ENCODE measurements at regions not wholly inside any gene's neighbourhood (a gene's known extent, or its start where the extent isn't known, plus 50 kb on each side); places are given as distances from the start of the nearest gene placed in this dataset.

DNA sequence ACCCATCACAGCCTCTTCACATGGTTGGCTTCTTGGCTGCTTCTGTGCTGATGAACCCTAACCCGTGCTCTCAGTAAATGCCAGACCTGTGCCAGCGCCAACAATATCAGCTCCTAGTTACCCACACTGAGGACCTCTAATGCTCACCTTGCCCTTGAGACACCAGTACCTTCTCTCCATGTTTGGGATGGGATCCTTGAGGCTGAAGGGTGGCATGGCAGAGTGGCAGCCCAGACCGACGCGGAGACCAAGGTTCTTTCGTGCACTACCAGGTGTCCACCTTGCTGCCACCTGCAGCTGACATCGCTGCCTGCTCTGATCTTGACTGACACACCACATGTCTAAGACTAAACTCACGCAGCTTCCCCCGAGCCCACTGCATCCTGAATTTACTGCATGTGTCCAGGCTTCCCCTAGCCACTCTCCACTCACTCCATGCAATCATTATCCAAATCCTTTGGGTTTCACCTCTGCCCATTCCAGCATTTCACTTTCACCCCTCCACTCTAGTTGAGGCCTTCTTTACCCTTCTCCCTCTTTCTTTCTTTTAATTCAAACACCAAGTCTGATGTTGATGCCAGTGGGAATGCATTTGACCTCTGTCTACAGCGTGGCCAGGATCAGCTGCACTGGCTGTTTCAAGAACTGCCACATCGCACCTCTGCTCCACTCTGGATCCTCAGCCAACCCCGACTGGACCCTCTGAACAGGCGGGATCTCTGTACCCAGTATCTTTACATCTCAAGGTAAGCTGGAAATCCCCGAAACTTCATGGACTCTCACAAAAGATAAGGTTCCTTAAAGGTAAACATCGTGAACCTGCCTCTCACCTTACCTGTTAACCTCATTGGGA, 294.9 kb downstream of the GLRX3 start:
- DNase-seq (ENCODE audit: low read depth), result no peak

DNA sequence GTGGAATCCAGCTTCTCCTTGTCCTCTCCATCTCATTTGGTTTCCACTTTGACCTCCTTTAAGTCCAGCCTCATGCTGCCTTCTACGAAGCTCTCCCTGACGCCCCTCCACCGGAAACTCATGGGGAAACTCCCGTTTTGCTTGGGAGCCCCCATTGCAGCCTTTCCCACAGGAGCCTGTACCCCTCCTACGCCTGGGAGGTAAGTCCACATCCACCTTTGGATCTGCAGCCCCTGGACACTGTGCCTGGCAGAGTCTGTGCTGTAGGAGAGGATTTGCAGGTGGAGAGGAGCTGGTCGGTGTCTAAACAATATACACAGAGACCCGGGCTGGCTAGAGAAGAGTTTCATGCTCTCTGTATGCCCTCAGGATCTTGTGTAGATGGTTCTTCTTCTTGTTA, 296.1 kb downstream of the GLRX3 start:
- no peak for DNase-seq (ENCODE audit: low read depth)

DNA sequence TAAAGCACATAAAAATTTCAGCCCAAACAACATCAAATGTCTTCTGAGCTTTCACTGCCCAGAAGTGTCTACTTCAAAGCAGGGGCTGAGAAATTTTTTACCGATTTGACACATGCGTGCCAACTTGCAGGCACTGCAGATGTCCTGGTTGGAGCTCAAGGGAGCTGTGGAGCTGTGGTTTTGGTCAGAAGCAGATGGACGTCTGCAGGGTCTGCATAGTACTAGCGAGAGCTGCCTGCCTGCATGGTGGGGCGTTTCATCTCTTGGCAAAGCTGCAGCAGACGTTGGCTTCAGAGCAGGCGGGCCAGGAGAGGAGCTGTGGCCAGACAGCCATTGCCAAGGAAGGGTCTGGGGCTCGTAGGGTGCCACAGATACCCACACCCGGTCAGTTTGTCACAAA, 296.7 kb downstream of the GLRX3 start:
- no peak for DNase-seq (ENCODE audit: low read depth)

DNA sequence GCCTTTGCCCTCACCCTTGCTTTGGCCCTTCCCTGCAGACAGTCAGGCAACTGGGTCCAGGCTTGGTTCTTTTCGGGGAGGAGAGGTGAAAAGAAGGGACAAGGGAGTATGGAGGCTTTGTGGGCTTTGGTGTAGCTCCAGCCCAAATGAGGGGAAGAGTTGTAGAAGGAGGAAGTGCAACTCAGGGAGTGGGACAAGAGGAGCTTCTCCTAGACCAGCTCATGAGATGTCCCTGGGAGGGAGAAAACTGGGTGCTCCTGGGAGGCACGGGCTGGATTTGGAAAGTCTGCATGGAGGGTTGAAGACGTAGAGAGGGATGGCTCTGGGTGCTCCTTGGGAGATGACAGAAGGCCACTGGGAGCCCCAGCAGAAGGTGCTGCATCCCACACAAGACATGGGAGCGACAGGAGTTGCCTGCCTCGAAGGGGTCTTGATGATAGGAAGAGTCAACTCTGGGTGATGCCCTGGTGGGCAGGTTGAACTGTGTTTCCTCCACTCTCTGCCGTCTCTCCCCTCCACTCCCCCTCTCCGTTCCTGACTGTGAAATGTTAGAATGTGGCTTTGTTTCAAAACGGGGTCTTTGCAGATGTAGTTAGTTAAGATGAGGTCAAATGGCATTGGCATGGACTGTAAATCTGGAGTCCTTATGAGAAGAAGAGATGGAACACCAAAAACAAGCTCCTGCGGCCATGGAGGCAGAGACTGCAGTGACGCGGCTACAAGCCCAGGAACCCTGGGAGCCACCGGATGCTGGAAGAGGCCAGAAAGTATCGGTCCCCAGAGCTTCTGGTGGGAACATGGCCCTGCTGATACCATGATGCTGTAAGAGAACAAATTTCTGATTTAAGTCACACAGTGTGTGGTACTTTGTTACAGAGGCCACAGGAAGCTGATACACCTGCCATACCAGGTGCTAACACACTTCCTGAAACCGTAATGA, 298.5 kb downstream of the GLRX3 start:
- DNase-seq (ENCODE audit: low read depth), result no peak

DNA sequence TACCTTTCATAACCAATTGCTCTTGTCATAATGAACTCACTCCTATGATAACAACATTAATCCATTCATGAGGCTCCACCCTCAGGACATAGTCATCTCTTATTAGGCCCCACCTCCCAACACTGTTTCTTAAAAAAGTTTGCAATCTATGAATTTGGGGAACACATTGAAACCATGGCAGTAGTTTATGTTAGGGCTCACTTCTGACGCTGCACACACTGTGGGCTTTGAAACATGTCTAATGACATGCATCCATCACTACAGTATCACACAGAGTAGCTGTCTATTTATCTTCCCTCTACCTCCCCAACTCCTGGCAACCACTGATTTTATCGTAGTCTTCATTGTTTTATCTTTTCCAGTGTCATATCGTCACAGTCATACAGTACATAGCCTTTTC, 299.8 kb downstream of the GLRX3 start:
- no peak for DNase-seq (ENCODE audit: low read depth)

DNA sequence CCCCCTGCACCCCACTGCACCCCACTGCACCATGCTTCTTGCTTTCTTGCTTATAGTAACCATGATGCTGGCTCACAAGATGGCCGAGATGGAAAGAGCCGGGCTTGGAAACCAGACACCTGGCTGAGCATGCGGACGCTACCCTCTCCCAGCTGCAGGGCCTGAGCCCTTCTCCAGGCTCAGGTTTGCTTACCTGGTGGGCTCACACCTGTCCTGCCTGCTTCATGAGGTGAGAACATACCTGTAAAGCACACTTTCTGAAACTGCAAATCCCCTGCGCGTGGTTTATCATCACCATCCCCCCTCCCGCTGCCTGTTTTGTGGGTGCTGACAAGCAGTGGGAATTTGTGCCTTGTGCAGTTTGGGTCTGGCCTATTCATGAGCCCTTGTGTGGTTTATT, 302.7 kb downstream of the GLRX3 start:
- DNase-seq (ENCODE audit: low read depth), result no peak

DNA sequence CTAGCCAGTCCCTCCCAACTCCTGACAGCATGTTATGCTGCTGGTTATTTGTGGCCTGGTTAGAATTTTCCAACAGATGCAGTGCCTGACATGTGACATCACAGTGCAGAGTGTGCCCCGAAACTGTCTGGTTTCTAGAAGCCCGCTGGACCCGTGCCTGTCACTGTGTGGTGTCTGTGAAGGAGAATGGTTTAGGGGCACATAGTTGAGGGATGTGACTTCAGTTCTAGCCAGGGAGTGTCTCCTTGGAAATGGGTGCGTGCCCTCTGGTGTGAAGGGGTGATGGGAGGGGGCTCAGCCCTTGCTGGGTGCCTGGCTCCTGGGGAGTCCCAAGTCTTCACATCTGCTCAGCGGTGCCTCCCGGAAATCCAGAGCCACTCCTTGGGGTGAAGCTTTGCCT, 303.6 kb downstream of the GLRX3 start:
- DNase-seq (ENCODE audit: low read depth), result no peak

DNA sequence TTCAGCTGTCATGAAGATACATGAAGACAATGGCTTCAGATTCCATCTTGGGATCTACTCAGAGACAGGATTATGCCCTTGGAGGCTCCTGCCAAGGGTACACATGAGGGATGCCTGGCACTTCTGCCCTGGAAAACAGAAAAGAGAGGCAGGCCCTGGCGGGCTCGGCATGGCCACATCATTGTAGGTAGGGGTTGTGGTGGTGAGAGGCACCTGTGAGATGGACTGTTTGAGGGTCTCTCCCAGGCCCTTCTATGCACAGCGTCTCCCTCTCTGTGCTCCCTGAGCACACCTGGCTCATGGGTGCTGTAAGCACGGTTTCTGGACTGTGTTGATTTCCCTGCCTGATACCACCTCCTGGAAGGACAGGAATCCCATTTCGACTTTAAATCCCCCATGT, 304.3 kb downstream of the GLRX3 start:
- DNase-seq (ENCODE audit: low read depth), result no peak

DNA sequence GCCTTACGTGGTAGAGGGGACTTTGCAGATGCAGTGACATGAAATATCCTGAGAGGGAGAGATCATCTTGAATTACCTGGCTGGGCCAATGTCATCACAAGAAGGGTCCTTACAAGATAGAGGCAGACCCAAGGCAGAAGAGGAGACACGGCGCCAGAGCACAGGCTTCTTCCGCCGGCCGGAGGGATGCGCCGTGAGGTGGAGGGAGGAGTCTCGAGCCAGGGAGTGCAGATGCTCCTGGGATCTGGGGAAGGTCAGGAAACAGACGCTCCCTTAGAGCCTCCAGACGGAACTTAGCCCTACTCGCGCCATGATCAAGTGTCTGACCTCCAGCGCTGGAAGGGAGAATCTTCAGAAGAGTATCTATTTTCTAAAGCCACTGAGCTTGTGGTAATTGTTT, 304.8 kb downstream of the GLRX3 start:
- no peak for DNase-seq (ENCODE audit: low read depth)

DNA sequence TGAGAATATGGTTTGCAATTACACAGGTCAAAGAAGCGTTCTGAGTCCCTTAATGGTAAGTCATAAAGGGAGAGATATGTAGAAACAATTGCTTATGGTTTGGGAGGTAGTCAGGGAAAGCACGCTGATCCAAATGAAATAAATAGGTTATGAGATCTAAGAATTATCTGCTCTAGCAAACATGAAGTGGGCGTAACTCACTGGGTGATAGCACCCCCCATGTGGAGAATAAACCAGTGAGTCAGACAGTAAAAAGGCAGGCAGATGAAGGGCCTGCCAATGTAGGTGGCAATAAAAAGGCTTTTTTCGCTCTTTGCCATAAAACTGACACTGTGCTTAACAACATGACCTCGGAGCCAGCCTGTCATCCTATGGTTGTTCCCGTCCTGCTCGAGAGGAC, 306.9 kb downstream of the GLRX3 start:
- no peak for DNase-seq (ENCODE audit: low read depth)

DNA sequence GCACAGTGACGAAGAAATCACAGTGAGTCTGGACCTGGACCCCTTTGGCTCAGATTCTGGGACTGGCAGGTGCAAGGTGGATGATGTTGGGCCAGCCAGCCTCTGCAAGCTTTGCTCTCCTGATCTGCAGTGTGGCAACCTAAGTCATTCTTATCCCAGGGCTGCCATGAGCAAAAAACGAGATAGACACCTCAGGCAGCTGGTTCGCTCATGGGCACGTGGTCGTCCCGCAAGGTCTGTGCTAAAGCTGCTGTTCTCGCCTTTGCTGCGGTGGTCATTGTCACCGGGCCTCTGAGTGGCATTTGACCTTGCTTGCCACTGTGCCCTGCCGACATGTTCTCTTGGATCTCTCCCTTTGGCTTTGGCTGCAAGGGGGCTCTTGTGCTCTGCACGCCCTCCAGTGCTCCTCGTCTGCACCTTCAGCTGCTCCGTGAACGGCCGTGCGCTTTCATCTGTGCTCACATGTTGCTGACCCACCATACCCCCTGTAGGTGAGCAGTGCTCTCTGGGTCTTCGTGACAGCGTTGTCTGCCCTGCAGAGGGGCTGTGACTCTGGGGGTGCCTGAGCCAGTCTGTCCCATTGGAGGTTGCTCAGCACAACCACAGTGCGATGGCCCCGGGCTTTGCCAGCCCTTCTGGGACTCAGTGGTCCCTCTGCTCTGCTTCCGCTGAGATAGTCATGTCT, 317.0 kb downstream of the GLRX3 start:
- DNase-seq (ENCODE audit: low read depth), result no peak

DNA sequence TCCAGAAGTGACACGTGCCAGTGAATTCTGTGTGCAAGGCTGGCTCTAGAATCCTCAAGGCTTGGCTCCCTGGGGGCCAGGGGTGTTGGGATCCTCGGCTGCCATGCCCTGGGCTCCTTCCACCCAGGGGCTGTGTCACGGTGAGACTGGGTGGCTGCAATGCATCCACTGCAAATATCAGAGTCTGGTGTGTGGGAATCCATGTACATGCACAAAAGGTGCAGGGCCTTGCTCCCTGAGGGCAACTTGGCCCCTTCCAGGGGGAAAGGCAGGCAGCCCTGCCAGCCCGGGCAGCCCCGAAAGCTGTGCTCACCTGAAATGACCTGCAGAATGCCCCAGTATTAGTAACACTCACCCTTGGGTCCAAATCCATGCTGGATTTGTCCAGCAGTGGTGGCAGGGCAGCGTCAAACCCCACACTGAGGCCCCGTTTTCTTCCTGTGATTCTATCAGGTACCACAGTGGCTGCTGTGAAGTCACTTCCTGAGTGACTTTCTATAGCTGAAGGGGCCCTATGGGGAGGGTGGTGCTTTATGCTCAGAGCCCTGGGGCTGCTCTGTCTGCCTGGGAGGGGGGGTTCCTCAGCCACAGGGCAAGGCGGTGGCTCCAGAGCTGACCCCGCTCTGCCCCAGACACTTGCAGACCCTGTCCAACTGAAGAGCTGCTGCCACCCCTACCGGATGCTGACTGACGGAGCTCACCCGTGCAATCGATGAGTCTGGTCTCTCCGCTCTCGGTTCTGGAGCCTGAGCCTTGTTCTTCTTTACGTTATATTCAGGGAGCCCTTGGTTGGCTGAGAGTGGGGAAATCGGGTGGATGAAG, 317.7 kb downstream of the GLRX3 start:
- no peak for DNase-seq (ENCODE audit: low read depth)

DNA sequence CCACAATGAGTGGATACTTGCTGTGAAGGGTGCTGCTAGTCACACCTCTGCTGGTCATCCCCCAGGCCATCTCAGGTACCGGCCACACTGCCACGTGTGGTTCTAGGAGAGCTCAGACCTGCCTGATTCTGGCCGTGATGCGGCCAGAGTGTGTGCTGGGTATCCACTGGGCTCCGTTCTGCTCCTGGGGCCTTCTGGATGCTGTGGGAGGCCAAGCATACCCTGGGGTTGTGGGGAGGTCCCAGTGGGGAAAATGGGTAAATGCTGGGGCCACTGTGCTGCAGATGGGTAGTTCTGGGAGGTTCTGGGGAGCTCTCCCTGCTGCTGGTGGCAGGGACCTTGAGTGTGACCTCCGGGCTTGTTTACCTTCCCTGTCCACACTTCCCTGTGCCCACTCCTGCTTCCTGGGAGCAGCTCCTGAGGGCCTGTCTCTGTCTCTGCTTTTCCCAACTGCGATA, 318.4 kb downstream of the GLRX3 start:
- no peak for DNase-seq (ENCODE audit: low read depth)

DNA sequence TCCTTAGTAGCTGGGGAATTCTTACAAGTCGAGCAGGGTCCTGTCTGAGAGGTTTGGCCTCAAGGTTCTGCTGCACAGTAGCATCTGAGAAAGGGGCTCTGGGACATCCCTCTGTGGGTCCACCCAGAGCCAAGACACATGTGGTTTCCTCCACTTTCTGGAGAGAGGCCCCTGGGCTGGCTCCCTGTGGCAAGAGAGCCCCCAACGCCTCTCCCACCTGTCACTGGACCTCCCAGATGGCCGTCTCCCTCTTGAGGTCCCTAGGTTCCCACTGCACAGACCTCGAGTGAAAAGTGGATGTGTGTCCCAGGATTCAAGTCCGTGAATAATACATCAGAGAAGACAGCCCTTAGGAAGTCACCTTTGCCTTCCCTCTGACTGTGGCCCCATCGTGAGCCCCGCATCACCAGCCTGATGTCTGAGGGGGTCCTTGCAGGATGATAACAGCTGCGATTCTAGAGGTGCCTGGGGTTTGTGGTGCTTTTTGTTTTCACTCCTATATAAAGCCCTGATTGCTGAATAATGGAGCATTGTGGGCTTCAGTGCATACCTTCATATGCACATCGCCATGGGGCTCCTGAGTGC, 319.0 kb downstream of the GLRX3 start:
- no peak for DNase-seq (ENCODE audit: low read depth)

DNA sequence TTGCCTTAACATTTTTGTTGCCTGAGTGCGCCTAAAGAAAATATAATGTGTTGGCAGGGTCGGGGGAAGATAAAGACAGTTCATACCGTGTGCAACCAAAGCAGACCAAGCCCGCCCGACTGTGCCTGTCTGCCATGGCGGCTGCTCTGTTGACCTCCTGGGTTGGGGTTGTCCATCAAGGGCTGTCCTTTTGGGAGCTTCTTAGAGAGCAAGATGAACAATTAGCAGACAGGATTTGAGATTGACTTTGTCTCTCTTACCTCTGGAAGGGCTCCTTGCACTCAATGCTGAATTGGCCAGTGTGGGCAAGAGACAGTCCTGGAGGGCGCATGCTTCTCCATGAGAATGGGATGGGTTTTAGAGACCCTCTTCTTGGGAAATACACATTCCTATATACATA, 319.6 kb downstream of the GLRX3 start:
- no peak for DNase-seq (ENCODE audit: low read depth)

DNA sequence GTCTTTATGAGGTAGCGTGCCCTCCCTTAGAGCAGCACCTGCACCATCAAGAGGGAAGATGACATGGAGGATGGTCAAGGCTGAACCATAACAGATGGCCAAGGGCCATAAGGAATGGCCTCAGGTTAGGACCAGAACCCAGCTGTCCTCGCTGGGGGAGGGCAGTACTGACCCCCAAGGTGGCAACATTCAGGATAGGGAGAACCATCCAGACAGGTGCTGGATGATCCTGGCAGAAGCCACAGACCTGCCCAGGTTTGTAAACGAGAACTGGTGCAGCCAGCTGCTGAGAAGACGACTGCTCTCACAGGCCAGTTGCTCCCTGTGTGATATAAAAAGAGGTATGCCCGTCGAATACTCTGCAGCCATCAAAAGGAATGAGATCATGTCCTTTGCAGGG, 320.4 kb downstream of the GLRX3 start:
- DNase-seq (ENCODE audit: low read depth), result no peak

DNA sequence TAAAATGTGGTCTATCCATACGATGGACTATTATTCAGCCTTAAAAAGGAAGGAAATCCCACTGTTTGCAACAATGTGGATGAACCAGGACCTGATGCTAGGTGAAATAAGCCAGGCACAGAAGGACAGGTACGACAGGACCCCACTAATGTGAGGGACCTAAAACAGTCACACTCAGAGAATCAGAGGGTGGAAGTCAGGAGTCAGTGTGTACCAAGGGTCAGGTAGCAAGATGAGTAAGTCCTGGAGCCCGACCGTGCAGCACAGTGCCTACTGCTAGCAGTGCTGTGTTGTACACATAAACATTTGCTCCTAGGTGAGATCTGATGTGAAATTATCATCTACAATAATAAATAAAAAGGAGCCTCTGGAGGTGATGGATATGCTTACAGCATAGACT, 322.3 kb downstream of the GLRX3 start:
- DNase-seq (ENCODE audit: low read depth), result no peak

DNA sequence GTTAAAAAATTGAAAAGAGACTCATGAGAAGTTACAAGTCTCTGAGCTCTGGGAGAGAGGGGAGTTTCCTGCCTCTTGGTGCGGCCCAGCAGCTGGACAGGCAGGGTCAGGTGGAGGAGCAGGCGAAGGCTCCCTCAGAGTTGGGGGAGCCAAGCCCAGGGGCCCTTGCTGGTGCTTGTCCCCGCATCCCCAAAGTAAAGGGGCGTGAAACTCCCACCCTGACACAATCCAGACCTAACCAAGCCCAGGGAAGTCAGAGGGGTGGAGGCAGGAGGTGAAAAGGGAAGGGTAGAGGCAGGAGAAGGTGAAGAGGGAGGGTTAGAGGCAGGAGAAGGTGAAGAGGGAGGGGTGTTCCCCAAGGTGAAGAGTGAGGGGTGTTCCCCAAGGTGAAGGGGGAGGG, 322.8 kb downstream of the GLRX3 start:
- DNase-seq (ENCODE audit: low read depth), result no peak

DNA sequence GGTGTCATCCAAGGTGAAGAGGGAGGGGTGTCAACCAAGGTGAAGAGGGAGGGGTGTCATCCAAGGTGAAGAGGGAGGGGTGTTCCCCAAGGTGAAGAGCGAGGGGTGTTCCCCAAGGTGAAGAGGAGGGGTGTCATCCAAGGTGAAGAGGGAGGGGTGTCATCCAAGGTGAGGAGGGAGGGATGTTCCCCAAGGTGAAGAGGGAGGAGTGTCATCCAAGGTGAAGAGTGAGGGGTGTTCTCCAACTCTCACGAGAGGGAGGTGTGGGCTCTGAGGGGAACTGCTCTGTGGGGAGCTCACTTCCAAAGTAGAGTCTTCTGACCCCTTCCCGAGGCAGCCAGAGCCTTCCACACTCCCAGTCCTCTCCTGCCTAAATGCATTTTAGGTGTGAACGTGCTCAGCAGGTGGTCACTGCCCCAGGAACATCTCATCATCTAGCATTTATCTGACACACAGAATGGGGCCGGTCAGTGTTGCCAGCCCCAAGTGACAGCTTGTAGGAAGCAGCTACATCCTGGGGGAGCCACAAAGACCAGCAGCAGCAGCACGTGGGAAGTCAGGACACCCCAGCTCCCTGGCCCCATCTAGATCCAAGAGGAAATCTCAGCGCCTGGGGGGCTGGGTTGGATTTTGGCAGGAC, 323.8 kb downstream of the GLRX3 start:
- no peak for DNase-seq (ENCODE audit: low read depth)

DNA sequence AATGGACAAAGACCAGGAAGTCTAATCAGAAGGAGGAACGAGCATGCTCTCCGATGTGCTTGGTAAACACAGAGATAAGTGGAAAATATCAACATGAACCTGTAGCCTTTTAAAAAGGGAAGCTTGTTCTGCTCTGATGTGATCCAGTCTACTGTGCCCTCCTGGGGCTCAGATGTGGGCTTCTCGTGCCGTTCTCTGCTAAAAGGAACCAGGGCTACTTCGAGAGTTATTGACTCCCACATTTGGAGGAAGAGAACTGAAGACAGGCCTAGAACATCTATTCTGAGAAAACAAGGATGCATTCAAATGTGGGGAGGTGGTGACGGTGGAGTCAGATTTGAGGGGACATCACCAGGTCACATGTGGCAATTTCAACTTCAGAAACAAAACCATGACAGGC, 325.4 kb downstream of the GLRX3 start:
- no peak for DNase-seq (ENCODE audit: low read depth)

Data from activated T-cell treated with anti-CD3 and anti-CD28 coated beads for 48 hours (primary cell).